AG09309 (cell line): ENCODE measurements at regions not wholly inside any gene's neighbourhood (a gene's known extent, or its start where the extent isn't known, plus 50 kb on each side); places are given as distances from the start of the nearest gene placed in this dataset.

ENCODE experiments used
- DNase-seq: peaks from one replicate; pipeline ENCODE4 v3.0.0-alpha.2; 2010; ENCODE audit warnings: low read depth
- H3K4me3 ChIP-seq: 2 replicates; pipeline ENCODE4 v1.5.1; 2011; ENCODE audit warnings: mild to moderate bottlenecking, low read depth, low read length, moderate library complexity; ENCODE audit not compliant: control insufficient read depth
- TF ChIP-seq, protein P1 (sequence below): IDR thresholded peaks from 2 replicates; pipeline ENCODE4 v1.5.1; 2011; ENCODE audit warnings: mild to moderate bottlenecking, low read depth, low read length, inconsistent platforms; ENCODE audit not compliant: insufficient read depth, control insufficient read depth; ENCODE audit errors: missing control alignments

DNA sequence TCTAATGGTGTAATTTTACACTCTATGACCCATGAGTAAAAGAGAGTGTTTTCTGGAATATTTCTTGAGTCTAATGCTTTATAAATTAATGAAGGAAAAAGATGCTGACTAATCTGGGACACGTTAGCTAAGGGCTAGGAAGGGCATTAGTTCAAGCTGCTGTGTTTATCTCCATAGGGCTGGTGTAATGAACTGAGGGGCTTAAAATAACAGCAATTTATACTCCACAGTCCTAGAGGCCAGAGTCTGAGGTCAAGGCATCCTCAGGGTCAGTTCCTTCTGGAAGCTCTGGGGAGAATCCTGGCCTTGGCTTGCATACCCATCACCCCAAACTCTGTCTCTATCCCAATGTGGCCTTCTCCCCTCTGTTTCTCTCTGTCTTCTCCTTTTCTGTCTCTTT is 105.2 kb upstream of the PFKP start:
- no peak overlapping the region for H3K4me3 ChIP-seq
- DNase-seq = no peak
- TF ChIP-seq, protein P1, sequence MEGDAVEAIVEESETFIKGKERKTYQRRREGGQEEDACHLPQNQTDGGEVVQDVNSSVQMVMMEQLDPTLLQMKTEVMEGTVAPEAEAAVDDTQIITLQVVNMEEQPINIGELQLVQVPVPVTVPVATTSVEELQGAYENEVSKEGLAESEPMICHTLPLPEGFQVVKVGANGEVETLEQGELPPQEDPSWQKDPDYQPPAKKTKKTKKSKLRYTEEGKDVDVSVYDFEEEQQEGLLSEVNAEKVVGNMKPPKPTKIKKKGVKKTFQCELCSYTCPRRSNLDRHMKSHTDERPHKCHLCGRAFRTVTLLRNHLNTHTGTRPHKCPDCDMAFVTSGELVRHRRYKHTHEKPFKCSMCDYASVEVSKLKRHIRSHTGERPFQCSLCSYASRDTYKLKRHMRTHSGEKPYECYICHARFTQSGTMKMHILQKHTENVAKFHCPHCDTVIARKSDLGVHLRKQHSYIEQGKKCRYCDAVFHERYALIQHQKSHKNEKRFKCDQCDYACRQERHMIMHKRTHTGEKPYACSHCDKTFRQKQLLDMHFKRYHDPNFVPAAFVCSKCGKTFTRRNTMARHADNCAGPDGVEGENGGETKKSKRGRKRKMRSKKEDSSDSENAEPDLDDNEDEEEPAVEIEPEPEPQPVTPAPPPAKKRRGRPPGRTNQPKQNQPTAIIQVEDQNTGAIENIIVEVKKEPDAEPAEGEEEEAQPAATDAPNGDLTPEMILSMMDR = no peak

DNA sequence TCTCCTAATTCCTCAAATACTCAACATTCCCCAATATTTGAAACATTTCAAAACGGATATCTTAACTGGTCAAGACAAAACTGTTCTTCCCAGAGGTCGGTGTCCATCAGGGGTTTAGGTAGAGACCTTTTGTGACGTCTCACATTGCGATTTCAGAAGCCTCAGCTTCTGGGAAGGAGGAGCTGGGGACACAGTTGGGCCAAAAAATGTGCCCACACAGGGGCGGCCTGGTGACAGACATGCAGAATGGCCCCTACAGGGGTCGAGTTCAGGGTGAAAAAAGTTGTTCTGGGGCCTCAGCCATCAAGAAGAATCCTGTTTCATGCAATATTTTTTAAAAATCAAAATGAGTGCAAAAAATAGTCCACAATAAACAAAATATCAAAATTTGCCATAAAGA is 108.7 kb upstream of the PFKP start:
- no peak overlapping the region for H3K4me3 ChIP-seq
- no peak for DNase-seq
- TF ChIP-seq, protein P1 = no peak

DNA sequence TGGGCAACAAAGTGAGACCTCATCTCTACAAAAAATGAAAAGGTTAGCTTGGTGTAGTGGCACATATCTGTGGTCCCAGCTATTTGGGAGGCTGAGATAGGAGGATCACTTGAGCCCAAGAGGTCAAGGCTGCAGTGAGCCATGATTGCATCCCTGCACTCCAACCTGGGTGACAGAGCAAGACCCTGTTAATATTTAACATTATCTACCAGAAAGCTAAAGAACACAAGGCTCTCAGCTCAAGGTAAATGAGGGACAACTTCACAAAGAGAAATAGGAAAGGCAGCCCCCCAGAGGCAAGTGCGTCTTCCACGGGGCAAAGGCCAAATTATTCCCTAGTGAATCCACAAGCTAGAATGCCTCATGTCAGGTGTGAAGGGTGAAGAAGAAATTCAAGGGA is 109.6 kb upstream of the PFKP start:
- DNase-seq = no peak
- TF ChIP-seq, protein P1 = no peak
- H3K4me3 ChIP-seq = no peak overlapping the region

DNA sequence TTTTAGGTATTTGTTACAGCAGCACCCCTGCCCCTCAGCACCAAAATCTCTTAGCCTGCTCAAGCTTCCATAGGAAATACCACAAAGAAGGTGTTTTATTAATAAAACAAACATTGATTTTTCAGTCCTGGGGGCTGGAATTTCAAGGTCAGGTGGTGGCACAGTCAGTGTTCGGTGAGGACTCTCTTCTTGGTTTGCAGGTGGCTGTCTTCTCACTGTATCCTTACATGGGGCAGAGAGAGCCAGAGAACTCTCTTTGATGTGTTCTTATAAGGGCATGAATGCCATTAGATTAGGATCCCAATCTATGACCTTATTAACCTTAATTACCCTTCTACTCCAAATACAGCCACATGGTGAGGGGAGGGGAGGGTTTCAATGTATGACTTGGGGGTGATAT is 112.3 kb upstream of the PFKP start:
- no peak for DNase-seq
- TF ChIP-seq, protein P1 = no peak
- no peak overlapping the region for H3K4me3 ChIP-seq

DNA sequence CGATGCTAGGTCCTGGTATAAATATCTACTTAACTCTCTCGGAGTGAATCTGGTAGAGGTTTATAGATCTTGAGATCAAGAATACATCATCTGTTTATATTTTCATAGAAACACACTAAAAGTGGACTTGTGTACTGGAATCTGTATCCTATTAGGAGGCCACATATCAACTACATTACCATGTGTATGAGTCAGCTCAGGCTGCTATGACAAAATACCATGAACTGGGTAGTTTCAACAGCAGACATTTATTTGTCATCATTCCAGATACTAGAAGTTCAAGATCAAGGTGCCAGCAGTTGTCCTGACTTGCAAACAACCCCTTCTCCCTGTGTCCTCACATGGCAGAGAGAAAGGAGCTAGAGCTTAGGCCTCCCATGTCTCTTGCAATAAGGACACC is 113.9 kb upstream of the PFKP start:
- DNase-seq = no peak
- H3K4me3 ChIP-seq = no peak overlapping the region
- TF ChIP-seq, protein P1 = no peak

DNA sequence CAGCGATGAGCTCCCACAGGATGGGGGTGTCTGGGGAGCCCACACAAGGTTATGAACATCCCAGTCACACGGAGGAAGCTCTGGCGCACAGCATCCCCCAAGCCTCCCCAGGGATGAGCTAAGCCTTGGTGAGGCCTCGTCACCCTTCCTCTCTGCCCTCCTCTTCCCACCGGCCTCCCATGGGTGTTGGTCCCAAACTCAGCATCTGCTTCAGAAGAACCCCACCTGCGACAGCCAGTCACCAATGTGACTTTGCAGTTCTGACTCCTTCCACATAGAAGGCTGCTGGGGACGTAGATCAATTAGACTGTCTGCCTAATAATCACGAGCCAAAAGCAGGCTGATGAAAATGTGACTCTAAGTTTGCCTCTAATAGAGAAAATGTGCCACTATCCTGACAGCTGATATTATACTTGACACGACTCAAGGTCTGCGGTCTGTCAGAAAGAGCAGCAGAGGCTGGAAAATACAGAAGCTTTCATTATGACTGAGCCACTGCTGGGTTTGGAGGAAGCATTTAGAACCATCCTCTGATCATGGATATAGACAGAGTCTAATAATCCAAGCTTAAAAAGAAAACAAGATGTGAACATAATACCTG is 116.0 kb upstream of the PFKP start:
- TF ChIP-seq, protein P1 = no peak
- no peak for DNase-seq
- H3K4me3 ChIP-seq = no peak overlapping the region

DNA sequence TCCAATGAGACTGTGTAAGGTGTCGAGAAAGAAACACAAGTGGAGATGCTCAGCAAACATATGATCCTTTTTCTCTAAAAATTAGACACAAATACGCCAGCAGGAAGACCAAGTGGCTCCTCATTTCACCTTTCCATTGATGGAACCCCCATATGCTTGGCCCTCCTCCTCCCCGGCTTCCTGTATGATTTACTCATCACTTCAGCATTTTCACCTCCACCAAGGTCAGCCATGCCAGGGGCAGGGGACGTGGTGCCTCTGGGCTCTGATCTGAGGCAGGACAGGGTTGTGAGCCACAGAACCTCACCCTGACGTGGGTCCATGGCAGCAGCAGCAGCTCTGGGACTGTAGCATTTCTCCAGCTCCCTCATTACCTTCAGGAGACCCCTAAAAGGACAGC is 116.8 kb upstream of the PFKP start:
- DNase-seq = no peak
- TF ChIP-seq, protein P1 = no peak
- no peak overlapping the region for H3K4me3 ChIP-seq
